ENCODE measurements at regions not wholly inside any gene's neighbourhood (a gene's known extent, or its start where the extent isn't known, plus 50 kb on each side); places are given as distances from the start of the nearest gene placed in this dataset.

- POLR2A ChIA-PET (ENCODE audit: low non-redundant PET): no interaction called here
- BruUV-seq (replicated peaks): no TSS peak
- H3K27ac ChIP-seq (ENCODE audit: low read depth, low read length, poor library complexity, severe bottlenecking): no peak overlapping the region
- H3K4me3 ChIP-seq (ENCODE audit: low read depth, low read length, poor library complexity, severe bottlenecking): no peak overlapping the region
- H3K27me3 ChIP-seq (replicated peaks; ENCODE audit: insufficient read depth, low read depth, low read length, poor library complexity): no peaks in the 10 kb centered on the region
- intact Hi-C loops (cut with micrococcal nuclease; ENCODE audit: unreplicated experiment): no loop called here
- TF ChIP-seq CTCF (conservative IDR thresholded peaks at IDR 0.05; ENCODE audit: low read depth, low read length): no peak
- no peak for TF ChIP-seq EZH2 (IDR thresholded peaks at IDR 0.05; ENCODE audit: borderline replicate concordance, low read depth, low read length, poor library complexity, severe bottlenecking)
- DNase-seq (ENCODE audit: low spot score): no peak
- no peaks in the 10 kb centered on the region for H3K9me3 ChIP-seq (ENCODE audit: low read depth, low read length, poor library complexity, severe bottlenecking)
- CTCF ChIA-PET: no interaction called here
- H3K36me3 ChIP-seq (ENCODE audit: insufficient read depth, low read length, poor library complexity, severe bottlenecking): no peaks in the 10 kb centered on the region
- no peaks in the 10 kb centered on the region for H3K4me1 ChIP-seq (ENCODE audit: insufficient read depth, low read length, poor library complexity, severe bottlenecking)
Observed at GRCh38 chr18:73715210-73715670, 432.4 kb downstream of the FBXO15 start.

GRCh38 chr18:73714466-73714865 is 433.2 kb downstream of the FBXO15 start:
- no TSS peak for BruUV-seq (replicated peaks)
- Histone ChIP-seq H3K4me3 (ENCODE audit: low read depth, low read length, poor library complexity, severe bottlenecking) (no peak overlapping the region), H3K4me1 (ENCODE audit: insufficient read depth, low read length, poor library complexity, severe bottlenecking) (no peaks in the 10 kb centered on the region), H3K27me3 (replicated peaks; ENCODE audit: insufficient read depth, low read depth, low read length, poor library complexity) (no peaks in the 10 kb centered on the region), H3K9me3 (ENCODE audit: low read depth, low read length, poor library complexity, severe bottlenecking) (no peaks in the 10 kb centered on the region), H3K36me3 (ENCODE audit: insufficient read depth, low read length, poor library complexity, severe bottlenecking) (no peaks in the 10 kb centered on the region), H3K27ac (ENCODE audit: low read depth, low read length, poor library complexity, severe bottlenecking) (no peak overlapping the region)
- DNase-seq (ENCODE audit: low spot score): no peak
- CTCF ChIA-PET: no interaction called here
- intact Hi-C loops (cut with micrococcal nuclease; ENCODE audit: unreplicated experiment): no loop called here
- POLR2A ChIA-PET (ENCODE audit: low non-redundant PET): no interaction called here
- TF ChIP-seq CTCF (conservative IDR thresholded peaks at IDR 0.05; ENCODE audit: low read depth, low read length) (no peak), EZH2 (IDR thresholded peaks at IDR 0.05; ENCODE audit: borderline replicate concordance, low read depth, low read length, poor library complexity, severe bottlenecking) (no peak)

GRCh38 chr18:73711256-73711655 is 436.4 kb downstream of the FBXO15 start:
- no peak overlapping the region for H3K4me3 ChIP-seq (ENCODE audit: low read depth, low read length, poor library complexity, severe bottlenecking)
- no peak overlapping the region for H3K27ac ChIP-seq (ENCODE audit: low read depth, low read length, poor library complexity, severe bottlenecking)
- ChIA-PET CTCF (no interaction called here), POLR2A (ENCODE audit: low non-redundant PET) (no interaction called here)
- TF ChIP-seq CTCF (conservative IDR thresholded peaks at IDR 0.05; ENCODE audit: low read depth, low read length): no peak
- no peak for TF ChIP-seq EZH2 (IDR thresholded peaks at IDR 0.05; ENCODE audit: borderline replicate concordance, low read depth, low read length, poor library complexity, severe bottlenecking)
- no peaks in the 10 kb centered on the region for H3K36me3 ChIP-seq (ENCODE audit: insufficient read depth, low read length, poor library complexity, severe bottlenecking)
- no peaks in the 10 kb centered on the region for H3K27me3 ChIP-seq (replicated peaks; ENCODE audit: insufficient read depth, low read depth, low read length, poor library complexity)
- peaks cover 4% of the 10 kb centered on the region for H3K9me3 ChIP-seq (ENCODE audit: low read depth, low read length, poor library complexity, severe bottlenecking)
- no TSS peak for BruUV-seq (replicated peaks)
- no peaks in the 10 kb centered on the region for H3K4me1 ChIP-seq (ENCODE audit: insufficient read depth, low read length, poor library complexity, severe bottlenecking)
- intact Hi-C loops (cut with micrococcal nuclease; ENCODE audit: unreplicated experiment): no loop called here
- no peak for DNase-seq (ENCODE audit: low spot score)

Data from A673 (cell line).